ENCODE measurements at regions not wholly inside any gene's neighbourhood (a gene's known extent, or its start where the extent isn't known, plus 50 kb on each side); places are given as distances from the start of the nearest gene placed in this dataset.

GRCh38 chr1:29949676-29950075 lies 713.4 kb downstream of the PTPRU start:
- no peaks in the 10 kb centered on the region for H3K27me3 ChIP-seq (ENCODE audit: insufficient read depth, low read length)
- H3K4me3 ChIP-seq (ENCODE audit: low read depth, low read length), result no peak overlapping the region
- H2AFZ ChIP-seq (ENCODE audit: low read length, unreplicated experiment), result no peak overlapping the region
- no peak overlapping the region for H3K27ac ChIP-seq (ENCODE audit: low read depth, low read length)
- no peaks in the 10 kb centered on the region for H3K4me1 ChIP-seq (ENCODE audit: control insufficient read depth, insufficient read depth, low read length, unreplicated experiment)
- H3K36me3 ChIP-seq (ENCODE audit: insufficient read depth, low read length), result no peaks in the 10 kb centered on the region
- H3K79me2 ChIP-seq (ENCODE audit: control insufficient read depth, insufficient read depth, low read length, unreplicated experiment), result no peaks in the 10 kb centered on the region

DNA sequence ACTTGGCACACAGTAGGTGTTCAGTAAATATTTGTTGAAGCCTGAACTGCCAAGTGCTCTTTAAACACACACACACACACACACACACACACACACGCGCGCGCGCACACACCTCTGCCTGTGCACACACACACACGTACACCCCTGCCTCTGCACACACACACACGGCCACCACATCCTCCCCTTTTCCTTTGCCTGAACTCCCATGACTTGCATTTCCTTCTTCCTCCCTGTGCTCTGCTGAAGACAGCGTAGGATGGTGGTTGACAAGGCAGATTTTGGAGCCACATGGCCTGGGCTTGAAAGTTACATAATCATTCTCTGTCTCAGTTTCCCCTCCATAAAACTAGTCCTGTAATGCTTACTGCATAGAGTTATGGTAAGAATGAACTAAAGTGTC lies 712.3 kb downstream of the PTPRU start:
- Histone ChIP-seq H2AFZ (ENCODE audit: low read length, unreplicated experiment) (no peak overlapping the region), H3K36me3 (ENCODE audit: insufficient read depth, low read length) (no peaks in the 10 kb centered on the region), H3K4me1 (ENCODE audit: control insufficient read depth, insufficient read depth, low read length, unreplicated experiment) (no peaks in the 10 kb centered on the region), H3K4me3 (ENCODE audit: low read depth, low read length) (no peak overlapping the region), H3K27me3 (ENCODE audit: insufficient read depth, low read length) (no peaks in the 10 kb centered on the region), H3K79me2 (ENCODE audit: control insufficient read depth, insufficient read depth, low read length, unreplicated experiment) (no peaks in the 10 kb centered on the region), H3K27ac (ENCODE audit: low read depth, low read length) (no peak overlapping the region)

DNA sequence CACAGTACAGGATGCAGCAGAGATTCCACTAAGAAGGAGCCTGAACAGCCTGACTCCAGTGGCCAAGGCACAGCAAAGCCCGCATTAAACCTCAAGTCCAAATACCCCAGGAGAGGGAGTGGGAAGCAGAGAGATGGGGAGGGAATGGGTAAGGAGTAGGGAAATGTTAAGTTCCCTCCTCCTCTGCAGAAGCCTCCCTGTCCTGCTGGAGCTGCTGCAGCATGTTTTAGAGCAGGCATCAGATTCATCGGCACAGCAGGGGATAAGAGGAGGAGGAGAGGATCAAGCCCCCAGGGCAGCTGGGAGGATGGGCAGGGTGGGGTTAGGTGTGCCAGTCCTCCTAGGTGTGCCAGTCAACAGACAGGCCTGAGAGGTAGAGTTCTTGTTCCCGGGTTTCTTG lies 709.7 kb downstream of the PTPRU start:
- H2AFZ ChIP-seq (ENCODE audit: low read length, unreplicated experiment), result no peak overlapping the region
- H3K4me1 ChIP-seq (ENCODE audit: control insufficient read depth, insufficient read depth, low read length, unreplicated experiment), result no peaks in the 10 kb centered on the region
- no peaks in the 10 kb centered on the region for H3K79me2 ChIP-seq (ENCODE audit: control insufficient read depth, insufficient read depth, low read length, unreplicated experiment)
- no peaks in the 10 kb centered on the region for H3K27me3 ChIP-seq (ENCODE audit: insufficient read depth, low read length)
- no peaks in the 10 kb centered on the region for H3K36me3 ChIP-seq (ENCODE audit: insufficient read depth, low read length)
- no peak overlapping the region for H3K27ac ChIP-seq (ENCODE audit: low read depth, low read length)
- H3K4me3 ChIP-seq (ENCODE audit: low read depth, low read length), result no peak overlapping the region

DNA sequence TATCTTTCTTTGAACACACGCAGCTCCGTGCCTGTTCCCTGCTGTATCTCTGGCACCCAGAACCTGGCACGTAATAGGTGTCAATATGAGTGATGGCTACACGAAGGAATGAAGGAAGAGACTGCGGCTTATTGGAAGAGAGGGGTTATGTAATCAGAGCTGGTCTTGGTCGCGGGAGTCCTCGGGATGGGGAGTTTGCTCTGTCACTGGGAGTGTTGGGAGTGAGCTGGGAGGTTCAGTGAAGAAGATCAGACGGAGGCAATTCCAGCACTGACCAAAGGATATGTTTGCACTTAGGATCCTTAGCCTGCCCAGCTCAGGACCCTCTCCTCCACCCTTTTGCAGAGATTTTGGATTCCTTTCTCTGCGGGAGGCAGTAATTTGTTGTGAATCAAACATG lies 709.1 kb downstream of the PTPRU start:
- Histone ChIP-seq H3K4me3 (ENCODE audit: low read depth, low read length) (no peak overlapping the region), H3K27me3 (ENCODE audit: insufficient read depth, low read length) (no peaks in the 10 kb centered on the region), H2AFZ (ENCODE audit: low read length, unreplicated experiment) (no peak overlapping the region), H3K4me1 (ENCODE audit: control insufficient read depth, insufficient read depth, low read length, unreplicated experiment) (no peaks in the 10 kb centered on the region), H3K27ac (ENCODE audit: low read depth, low read length) (no peak overlapping the region), H3K79me2 (ENCODE audit: control insufficient read depth, insufficient read depth, low read length, unreplicated experiment) (no peaks in the 10 kb centered on the region), H3K36me3 (ENCODE audit: insufficient read depth, low read length) (no peaks in the 10 kb centered on the region)

- no peaks in the 10 kb centered on the region for H3K27me3 ChIP-seq (ENCODE audit: insufficient read depth, low read length)
- no peak overlapping the region for H3K4me3 ChIP-seq (ENCODE audit: low read depth, low read length)
- no peaks in the 10 kb centered on the region for H3K79me2 ChIP-seq (ENCODE audit: control insufficient read depth, insufficient read depth, low read length, unreplicated experiment)
- no peak overlapping the region for H3K27ac ChIP-seq (ENCODE audit: low read depth, low read length)
- H3K4me1 ChIP-seq (ENCODE audit: control insufficient read depth, insufficient read depth, low read length, unreplicated experiment), result no peaks in the 10 kb centered on the region
- H2AFZ ChIP-seq (ENCODE audit: low read length, unreplicated experiment), result no peak overlapping the region
- no peaks in the 10 kb centered on the region for H3K36me3 ChIP-seq (ENCODE audit: insufficient read depth, low read length)
Measured at GRCh38 chr1:29944253-29944905, 708.1 kb downstream of the PTPRU start.

- Histone ChIP-seq H2AFZ (ENCODE audit: low read length, unreplicated experiment) (no peak overlapping the region), H3K27ac (ENCODE audit: low read depth, low read length) (no peak overlapping the region), H3K27me3 (ENCODE audit: insufficient read depth, low read length) (no peaks in the 10 kb centered on the region), H3K79me2 (ENCODE audit: control insufficient read depth, insufficient read depth, low read length, unreplicated experiment) (no peaks in the 10 kb centered on the region), H3K36me3 (ENCODE audit: insufficient read depth, low read length) (no peaks in the 10 kb centered on the region), H3K4me3 (ENCODE audit: low read depth, low read length) (no peak overlapping the region), H3K4me1 (ENCODE audit: control insufficient read depth, insufficient read depth, low read length, unreplicated experiment) (no peaks in the 10 kb centered on the region)
Measured at GRCh38 chr1:29943034-29943433, 706.7 kb downstream of the PTPRU start.

- H3K27ac ChIP-seq (ENCODE audit: low read depth, low read length), result no peak overlapping the region
- H3K36me3 ChIP-seq (ENCODE audit: insufficient read depth, low read length), result no peaks in the 10 kb centered on the region
- no peak overlapping the region for H2AFZ ChIP-seq (ENCODE audit: low read length, unreplicated experiment)
- H3K4me3 ChIP-seq (ENCODE audit: low read depth, low read length), result no peak overlapping the region
- H3K27me3 ChIP-seq (ENCODE audit: insufficient read depth, low read length), result no peaks in the 10 kb centered on the region
- no peaks in the 10 kb centered on the region for H3K4me1 ChIP-seq (ENCODE audit: control insufficient read depth, insufficient read depth, low read length, unreplicated experiment)
- no peaks in the 10 kb centered on the region for H3K79me2 ChIP-seq (ENCODE audit: control insufficient read depth, insufficient read depth, low read length, unreplicated experiment)
Measured at GRCh38 chr1:29939079-29939478, 702.8 kb downstream of the PTPRU start.

DNA sequence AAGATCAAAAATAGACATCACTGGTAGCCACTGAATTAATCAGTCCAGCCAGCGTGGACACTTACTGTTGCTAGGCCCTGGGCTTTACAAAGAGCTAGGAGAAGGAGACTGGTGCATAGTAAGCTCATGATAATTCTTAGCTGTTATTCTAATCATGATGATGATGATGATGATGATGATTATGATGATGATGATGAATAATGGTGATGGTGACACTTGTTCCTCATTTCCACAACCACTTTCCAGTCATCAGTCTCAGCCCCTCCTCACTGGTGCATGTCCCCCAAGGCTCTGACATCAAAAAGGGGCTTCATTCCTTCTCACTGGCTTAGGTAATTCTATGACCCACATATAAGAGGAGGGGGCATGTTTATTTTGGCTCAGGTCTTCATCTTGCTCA lies 701.0 kb downstream of the PTPRU start:
- H2AFZ ChIP-seq (ENCODE audit: low read length, unreplicated experiment), result no peak overlapping the region
- H3K4me3 ChIP-seq (ENCODE audit: low read depth, low read length), result no peak overlapping the region
- no peak overlapping the region for H3K27ac ChIP-seq (ENCODE audit: low read depth, low read length)
- no peaks in the 10 kb centered on the region for H3K79me2 ChIP-seq (ENCODE audit: control insufficient read depth, insufficient read depth, low read length, unreplicated experiment)
- H3K36me3 ChIP-seq (ENCODE audit: insufficient read depth, low read length), result no peaks in the 10 kb centered on the region
- H3K27me3 ChIP-seq (ENCODE audit: insufficient read depth, low read length), result no peaks in the 10 kb centered on the region
- no peaks in the 10 kb centered on the region for H3K4me1 ChIP-seq (ENCODE audit: control insufficient read depth, insufficient read depth, low read length, unreplicated experiment)

DNA sequence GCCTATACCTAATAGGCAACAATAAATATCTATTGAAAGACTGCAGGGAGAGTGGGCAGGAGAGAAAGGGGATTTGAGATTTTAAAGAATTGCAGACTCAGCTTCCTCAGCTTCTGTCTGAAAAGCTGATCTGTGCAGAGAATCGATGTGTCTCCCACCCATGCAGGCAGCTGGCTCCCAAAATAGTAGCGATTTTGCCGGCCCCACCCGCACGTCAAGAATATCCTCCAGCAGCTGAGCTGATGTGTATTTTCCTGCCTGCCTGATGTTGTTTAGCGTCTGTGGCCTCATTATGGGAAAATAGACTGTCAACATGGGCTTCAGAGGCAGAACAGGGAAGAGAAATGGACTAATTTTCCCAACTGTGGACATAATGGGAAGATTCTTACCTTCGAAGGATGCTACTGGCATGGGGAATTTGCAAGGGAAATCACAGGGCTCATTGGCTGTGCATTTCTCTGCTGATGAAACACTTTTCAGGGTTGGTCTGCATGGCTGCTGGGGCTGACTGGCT lies 699.8 kb downstream of the PTPRU start:
- no peak overlapping the region for H3K27ac ChIP-seq (ENCODE audit: low read depth, low read length)
- H2AFZ ChIP-seq (ENCODE audit: low read length, unreplicated experiment), result no peak overlapping the region
- H3K4me3 ChIP-seq (ENCODE audit: low read depth, low read length), result no peak overlapping the region
- H3K79me2 ChIP-seq (ENCODE audit: control insufficient read depth, insufficient read depth, low read length, unreplicated experiment), result no peaks in the 10 kb centered on the region
- no peaks in the 10 kb centered on the region for H3K36me3 ChIP-seq (ENCODE audit: insufficient read depth, low read length)
- H3K4me1 ChIP-seq (ENCODE audit: control insufficient read depth, insufficient read depth, low read length, unreplicated experiment), result no peaks in the 10 kb centered on the region
- no peaks in the 10 kb centered on the region for H3K27me3 ChIP-seq (ENCODE audit: insufficient read depth, low read length)

DNA sequence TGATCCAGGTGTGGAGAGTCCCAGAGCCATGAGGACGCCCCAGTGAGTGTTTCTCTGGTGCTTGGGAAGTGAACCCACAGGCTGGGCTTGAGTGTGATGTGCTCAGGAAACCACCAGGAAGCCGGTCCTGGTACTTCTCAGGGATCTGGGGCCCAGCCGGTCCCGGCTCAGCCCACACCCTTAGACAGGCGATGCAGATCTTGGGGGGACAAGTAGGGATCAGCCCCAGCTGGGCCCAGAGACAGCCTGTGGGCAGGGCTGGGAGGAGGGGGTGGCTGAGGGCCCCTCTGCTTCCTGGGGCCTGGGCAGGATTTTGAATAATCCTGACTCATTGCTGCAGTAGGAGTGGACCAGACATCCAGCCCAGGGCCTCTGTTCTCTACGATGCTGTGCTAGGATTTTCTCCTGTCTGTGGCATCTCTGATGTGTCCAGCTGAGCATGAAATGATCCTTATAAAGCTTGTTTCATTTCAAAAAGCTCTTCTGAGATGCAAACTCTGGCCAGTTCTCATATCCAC lies 698.0 kb downstream of the PTPRU start:
- Histone ChIP-seq H3K27me3 (ENCODE audit: insufficient read depth, low read length) (no peaks in the 10 kb centered on the region), H3K4me1 (ENCODE audit: control insufficient read depth, insufficient read depth, low read length, unreplicated experiment) (no peaks in the 10 kb centered on the region), H3K4me3 (ENCODE audit: low read depth, low read length) (no peak overlapping the region), H3K27ac (ENCODE audit: low read depth, low read length) (no peak overlapping the region), H3K36me3 (ENCODE audit: insufficient read depth, low read length) (no peaks in the 10 kb centered on the region), H2AFZ (ENCODE audit: low read length, unreplicated experiment) (no peak overlapping the region), H3K79me2 (ENCODE audit: control insufficient read depth, insufficient read depth, low read length, unreplicated experiment) (no peaks in the 10 kb centered on the region)

DNA sequence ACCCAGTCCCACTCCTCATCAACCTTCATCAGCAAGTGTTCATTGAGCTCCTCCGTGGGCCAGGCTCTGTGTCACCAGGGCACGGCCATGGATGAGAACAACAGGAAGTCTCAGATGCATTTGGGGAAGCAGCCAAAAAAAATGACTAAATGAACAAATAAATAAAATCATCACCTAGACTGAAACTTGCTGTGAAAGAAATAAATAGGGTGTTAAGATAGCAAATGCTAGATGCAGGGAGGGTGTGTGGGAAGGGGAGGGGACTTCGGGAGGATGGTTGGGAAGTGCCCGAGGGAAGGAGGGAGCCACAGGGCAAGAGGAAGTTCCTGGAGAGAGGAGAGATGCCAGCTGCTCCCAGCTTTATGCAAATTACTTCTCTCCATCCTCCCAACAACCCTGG lies 696.7 kb downstream of the PTPRU start:
- Histone ChIP-seq H2AFZ (ENCODE audit: low read length, unreplicated experiment) (no peak overlapping the region), H3K4me1 (ENCODE audit: control insufficient read depth, insufficient read depth, low read length, unreplicated experiment) (no peaks in the 10 kb centered on the region), H3K79me2 (ENCODE audit: control insufficient read depth, insufficient read depth, low read length, unreplicated experiment) (no peaks in the 10 kb centered on the region), H3K36me3 (ENCODE audit: insufficient read depth, low read length) (no peaks in the 10 kb centered on the region), H3K4me3 (ENCODE audit: low read depth, low read length) (no peak overlapping the region), H3K27me3 (ENCODE audit: insufficient read depth, low read length) (no peaks in the 10 kb centered on the region), H3K27ac (ENCODE audit: low read depth, low read length) (no peak overlapping the region)

All from ACC112 (cell line).